ENCODE measurements at regions not wholly inside any gene's neighbourhood (a gene's known extent, or its start where the extent isn't known, plus 50 kb on each side); places are given as distances from the start of the nearest gene placed in this dataset.

DNA sequence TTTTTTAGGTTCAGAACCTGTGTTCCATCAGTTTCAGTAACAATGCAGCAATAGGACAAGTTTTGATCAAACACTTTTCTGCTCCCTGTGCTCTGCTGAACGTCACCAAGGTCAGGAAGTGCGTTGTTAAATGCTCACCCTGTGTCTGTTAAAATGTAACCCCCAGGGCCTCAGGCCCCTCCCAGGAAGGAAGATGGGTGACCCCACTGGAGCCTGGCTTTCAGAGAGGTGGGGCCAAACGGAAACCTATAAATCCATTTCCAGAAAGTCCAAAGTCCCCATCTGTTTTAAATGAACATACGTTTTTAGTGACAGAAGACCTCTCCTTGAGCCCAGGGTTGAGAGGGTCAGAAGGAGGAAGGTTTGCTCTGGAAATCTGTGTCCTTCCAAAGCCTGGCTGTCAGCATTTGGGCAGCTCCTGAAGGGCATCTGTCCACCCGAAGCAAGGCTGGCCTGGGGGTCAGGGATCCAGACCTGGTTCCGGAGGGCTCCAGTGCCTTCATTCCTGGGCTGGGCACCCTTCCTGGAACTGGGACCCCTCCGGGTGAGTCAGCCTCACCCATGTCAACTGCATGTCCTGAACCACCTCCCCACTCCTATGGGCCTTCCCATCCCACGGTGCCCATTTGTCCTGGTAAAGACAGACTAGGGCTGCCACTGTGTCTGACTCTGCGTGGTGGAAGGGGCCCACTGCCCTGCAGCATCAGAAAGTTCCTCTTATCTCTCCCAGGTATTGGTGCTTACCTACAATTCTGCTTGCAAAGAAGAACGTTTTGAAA is 117.4 kb upstream of the COPS8 start:
- ATAC-seq (peak; percentile 87), DNase-seq (peak in 2 of 3 donors; percentile 60 to 65)
- Histone ChIP-seq H3K9me3 (no peaks in the 10 kb centered on the region), H3K4me3 (no peak overlapping the region), H3K36me3 (ENCODE audit: low read depth) (no peaks in the 10 kb centered on the region), H3K4me1 (ENCODE audit: low read depth) (peaks cover 13% of the 10 kb centered on the region)
- TF ChIP-seq, protein P1, sequence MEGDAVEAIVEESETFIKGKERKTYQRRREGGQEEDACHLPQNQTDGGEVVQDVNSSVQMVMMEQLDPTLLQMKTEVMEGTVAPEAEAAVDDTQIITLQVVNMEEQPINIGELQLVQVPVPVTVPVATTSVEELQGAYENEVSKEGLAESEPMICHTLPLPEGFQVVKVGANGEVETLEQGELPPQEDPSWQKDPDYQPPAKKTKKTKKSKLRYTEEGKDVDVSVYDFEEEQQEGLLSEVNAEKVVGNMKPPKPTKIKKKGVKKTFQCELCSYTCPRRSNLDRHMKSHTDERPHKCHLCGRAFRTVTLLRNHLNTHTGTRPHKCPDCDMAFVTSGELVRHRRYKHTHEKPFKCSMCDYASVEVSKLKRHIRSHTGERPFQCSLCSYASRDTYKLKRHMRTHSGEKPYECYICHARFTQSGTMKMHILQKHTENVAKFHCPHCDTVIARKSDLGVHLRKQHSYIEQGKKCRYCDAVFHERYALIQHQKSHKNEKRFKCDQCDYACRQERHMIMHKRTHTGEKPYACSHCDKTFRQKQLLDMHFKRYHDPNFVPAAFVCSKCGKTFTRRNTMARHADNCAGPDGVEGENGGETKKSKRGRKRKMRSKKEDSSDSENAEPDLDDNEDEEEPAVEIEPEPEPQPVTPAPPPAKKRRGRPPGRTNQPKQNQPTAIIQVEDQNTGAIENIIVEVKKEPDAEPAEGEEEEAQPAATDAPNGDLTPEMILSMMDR (IDR thresholded peaks at IDR 0.05), result no peak
- intact Hi-C loops (cut with DNase I, micrococcal nuclease), result no loop called here

DNA sequence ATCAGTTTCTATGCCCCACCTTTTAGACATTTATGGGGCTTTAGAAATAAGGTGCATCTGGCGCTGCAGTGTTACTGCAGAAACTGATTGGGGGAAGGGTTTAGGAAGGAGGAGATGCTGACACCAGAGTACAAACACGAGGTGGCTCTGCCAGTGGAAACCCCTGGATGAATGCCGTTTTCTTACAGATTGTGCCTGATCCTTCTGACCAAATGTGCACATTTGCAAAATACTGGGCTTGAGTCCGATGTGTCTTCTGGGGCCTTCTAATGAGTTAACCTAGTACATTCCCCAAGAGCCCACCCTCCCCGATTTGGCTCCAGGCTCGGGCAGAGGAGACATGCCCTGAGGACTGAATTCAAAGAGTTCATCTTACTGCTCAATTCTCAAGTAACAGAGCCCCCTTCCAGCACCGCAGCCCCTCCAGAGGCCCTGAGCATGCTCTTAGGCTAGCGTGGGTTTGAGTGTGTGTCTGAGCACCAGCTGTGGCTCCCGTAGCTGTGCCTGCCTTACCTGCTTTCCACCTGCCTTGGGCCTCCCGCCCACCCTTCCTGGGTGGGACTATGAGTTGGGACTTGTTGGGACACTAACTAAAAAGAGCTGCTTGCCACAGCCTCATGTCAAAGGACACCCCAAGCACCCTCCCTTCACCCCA is 116.7 kb upstream of the COPS8 start:
- H3K4me1 ChIP-seq (ENCODE audit: low read depth), result peaks cover 13% of the 10 kb centered on the region

DNA sequence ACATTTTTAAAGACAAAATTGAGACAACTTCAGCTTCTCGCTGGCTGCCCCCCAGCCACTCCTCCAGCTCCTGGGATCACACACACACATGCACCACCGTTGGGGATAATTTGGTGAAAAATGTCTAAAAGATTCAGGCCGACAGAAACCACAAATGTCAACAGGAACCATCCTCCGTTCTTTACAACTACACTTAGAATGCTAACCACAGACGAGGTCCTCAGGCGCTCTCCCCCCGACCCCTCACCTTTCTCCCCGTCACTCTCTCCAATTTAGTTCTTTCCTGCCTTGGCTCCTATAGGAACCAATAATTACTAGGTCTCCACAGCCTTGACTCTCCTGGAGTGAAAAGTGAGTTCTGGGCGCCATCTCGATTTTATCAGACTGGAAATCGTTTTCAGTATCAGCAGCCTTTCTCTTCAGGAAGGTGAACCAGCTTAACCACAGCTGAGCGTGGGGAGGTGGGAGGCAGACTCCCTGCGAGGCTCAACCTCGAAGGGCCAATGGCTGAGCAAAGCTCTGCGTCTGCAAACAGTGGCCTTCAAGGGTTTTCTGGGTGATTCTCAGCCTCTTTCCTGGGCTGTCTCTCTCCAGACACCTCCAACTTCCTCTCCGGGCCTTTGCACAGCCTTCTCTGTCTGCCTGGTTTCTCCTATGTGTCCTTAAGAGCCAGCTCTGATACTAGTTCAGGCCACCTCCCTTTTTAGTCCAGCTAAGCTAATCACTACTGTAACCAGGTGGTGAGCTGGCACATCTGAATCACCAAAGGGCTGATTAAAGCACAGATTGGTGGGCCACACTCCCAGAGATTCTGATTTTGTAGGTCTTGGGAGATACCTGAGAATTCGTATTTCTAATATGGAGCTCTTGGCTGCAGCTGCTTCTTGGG is 115.7 kb upstream of the COPS8 start:
- no peak for ATAC-seq
- TF ChIP-seq, protein P1 (IDR thresholded peaks at IDR 0.05), result no peak
- intact Hi-C loops (cut with DNase I, micrococcal nuclease), result no loop called here
- DNase-seq, result no peak
- Histone ChIP-seq H3K4me3 (no peak overlapping the region), H3K4me1 (ENCODE audit: low read depth) (peaks cover 13% of the 10 kb centered on the region), H3K9me3 (no peaks in the 10 kb centered on the region), H3K36me3 (ENCODE audit: low read depth) (no peaks in the 10 kb centered on the region)

More for the DNA sequence above, 116.7 kb upstream of the COPS8 start:
- TF ChIP-seq, protein P1 (IDR thresholded peaks at IDR 0.05), result no peak
- no peaks in the 10 kb centered on the region for H3K36me3 ChIP-seq (ENCODE audit: low read depth)
- intact Hi-C loops (cut with DNase I, micrococcal nuclease), result no loop called here
- no peak overlapping the region for H3K4me3 ChIP-seq
- H3K9me3 ChIP-seq, result no peaks in the 10 kb centered on the region
- DNase-seq (no peak), ATAC-seq (no peak)

DNA sequence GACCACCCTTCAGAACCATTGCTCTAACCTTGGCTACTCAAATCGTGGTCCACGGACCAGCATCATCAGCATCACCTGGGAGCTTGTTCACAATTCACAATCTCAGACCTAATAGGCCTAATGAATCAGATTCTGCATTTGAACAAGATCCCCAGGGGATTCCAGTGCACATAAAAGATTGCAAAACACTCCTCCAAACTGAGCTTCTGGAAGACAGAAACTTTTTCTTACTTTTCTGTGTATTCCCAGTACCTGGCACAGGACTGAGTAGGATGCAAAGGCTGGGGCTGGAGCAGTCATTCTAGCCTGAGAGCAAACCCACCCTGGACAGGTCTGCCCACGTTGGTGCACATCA is 115.1 kb upstream of the COPS8 start:
- H3K4me3 ChIP-seq, result no peak overlapping the region
- no peak for ATAC-seq
- intact Hi-C loops (cut with DNase I, micrococcal nuclease), result no loop called here
- TF ChIP-seq, protein P1 (IDR thresholded peaks at IDR 0.05), result no peak
- DNase-seq, result no peak
- H3K9me3 ChIP-seq, result no peaks in the 10 kb centered on the region
- H3K36me3 ChIP-seq (ENCODE audit: low read depth), result no peaks in the 10 kb centered on the region
- peaks cover 13% of the 10 kb centered on the region for H3K4me1 ChIP-seq (ENCODE audit: low read depth)

DNA sequence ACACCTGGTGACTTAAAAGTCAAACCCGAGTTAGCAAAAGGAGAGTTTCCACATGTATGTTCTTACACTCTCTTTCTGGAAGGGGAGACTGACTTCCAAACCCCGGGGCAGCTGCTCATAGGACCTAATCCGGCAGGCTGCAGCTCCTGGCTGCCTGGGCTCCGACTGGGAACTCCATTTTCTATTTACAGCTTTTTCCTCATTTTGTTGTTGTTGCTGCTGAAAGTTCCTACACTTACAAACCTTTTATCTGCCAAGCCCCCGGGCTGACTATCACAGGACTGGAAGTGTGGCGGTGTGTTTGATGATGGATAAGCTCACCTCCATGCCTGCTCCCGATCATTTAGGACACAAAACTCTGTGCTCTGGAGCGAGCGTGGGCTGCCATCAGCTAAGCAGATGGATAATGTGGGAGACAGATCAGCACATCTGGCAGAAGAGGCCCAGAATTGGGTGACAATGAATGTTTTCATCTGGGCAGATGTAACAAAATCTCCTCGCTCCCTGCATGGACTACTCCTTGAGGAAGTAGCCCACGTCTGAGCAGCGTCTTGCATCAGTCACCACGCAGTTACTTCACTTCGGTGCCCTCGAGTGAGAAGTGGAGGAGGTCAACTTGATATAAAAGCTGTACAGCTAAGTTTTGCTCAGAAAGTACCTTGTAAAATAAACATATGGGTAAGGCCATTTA is 114.4 kb upstream of the COPS8 start:
- intact Hi-C loops (cut with DNase I, micrococcal nuclease), result no loop called here
- ATAC-seq (no peak), DNase-seq (no peak)
- H3K4me3 ChIP-seq, result no peak overlapping the region
- H3K4me1 ChIP-seq (ENCODE audit: low read depth), result peaks cover 13% of the 10 kb centered on the region
- no peaks in the 10 kb centered on the region for H3K36me3 ChIP-seq (ENCODE audit: low read depth)
- TF ChIP-seq, protein P1 (IDR thresholded peaks at IDR 0.05), result no peak
- H3K9me3 ChIP-seq, result no peaks in the 10 kb centered on the region

All from mucosa of descending colon (tissue), 3 donors.